ENCODE measurements at regions not wholly inside any gene's neighbourhood (a gene's known extent, or its start where the extent isn't known, plus 50 kb on each side); places are given as distances from the start of the nearest gene placed in this dataset.

DNA sequence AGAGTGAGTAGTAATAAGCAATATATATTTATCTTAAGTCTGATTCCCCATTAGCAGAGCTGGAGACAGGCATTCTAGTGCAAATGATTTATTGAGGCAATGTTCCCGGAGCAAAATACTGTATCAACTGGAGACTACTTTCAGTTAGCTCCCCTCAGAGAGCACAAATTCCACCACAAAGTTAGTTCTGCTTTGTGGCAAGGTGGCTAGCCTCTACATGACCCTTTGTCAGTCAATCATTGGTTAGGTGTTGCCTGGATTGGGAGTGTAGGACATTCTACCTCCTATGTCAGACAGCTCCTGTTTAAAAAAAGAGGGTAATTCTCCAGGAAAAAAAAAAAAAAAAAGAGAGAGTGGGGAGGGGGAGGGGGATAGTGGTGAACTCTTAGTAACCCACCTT, 402.2 kb downstream of the NR4A2 start:
- TF ChIP-seq POLR2A (IDR thresholded peaks at IDR 0.05), result no peak
- TF ChIP-seq, protein P1, sequence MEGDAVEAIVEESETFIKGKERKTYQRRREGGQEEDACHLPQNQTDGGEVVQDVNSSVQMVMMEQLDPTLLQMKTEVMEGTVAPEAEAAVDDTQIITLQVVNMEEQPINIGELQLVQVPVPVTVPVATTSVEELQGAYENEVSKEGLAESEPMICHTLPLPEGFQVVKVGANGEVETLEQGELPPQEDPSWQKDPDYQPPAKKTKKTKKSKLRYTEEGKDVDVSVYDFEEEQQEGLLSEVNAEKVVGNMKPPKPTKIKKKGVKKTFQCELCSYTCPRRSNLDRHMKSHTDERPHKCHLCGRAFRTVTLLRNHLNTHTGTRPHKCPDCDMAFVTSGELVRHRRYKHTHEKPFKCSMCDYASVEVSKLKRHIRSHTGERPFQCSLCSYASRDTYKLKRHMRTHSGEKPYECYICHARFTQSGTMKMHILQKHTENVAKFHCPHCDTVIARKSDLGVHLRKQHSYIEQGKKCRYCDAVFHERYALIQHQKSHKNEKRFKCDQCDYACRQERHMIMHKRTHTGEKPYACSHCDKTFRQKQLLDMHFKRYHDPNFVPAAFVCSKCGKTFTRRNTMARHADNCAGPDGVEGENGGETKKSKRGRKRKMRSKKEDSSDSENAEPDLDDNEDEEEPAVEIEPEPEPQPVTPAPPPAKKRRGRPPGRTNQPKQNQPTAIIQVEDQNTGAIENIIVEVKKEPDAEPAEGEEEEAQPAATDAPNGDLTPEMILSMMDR (IDR thresholded peaks at IDR 0.05), result no peak

Measured in heart left ventricle (tissue), 13 donors.